ENCODE measurements at regions not wholly inside any gene's neighbourhood (a gene's known extent, or its start where the extent isn't known, plus 50 kb on each side); places are given as distances from the start of the nearest gene placed in this dataset.

- DNase-seq (ENCODE audit: low spot score) = no peak
- no peak for TF ChIP-seq CTCF (IDR thresholded peaks at IDR 0.05; ENCODE audit: unreplicated experiment)
- Mint-ChIP-seq H3K4me1 (ENCODE audit: unreplicated experiment) (no peaks in the 10 kb centered on the region), H3K27me3 (ENCODE audit: unreplicated experiment) (no peaks in the 10 kb centered on the region), H3K36me3 (ENCODE audit: low read depth, unreplicated experiment) (no peaks in the 10 kb centered on the region), H3K4me3 (ENCODE audit: unreplicated experiment) (no peak overlapping the region), H3K27ac (ENCODE audit: unreplicated experiment) (no peak overlapping the region), H3K9me3 (ENCODE audit: unreplicated experiment) (no peaks in the 10 kb centered on the region)
Observed at GRCh38 chr13:55359067-55359466, 1781.7 kb upstream of the PRR20A start.

- H3K27ac Mint-ChIP-seq (ENCODE audit: unreplicated experiment) = no peak overlapping the region
- no peak for DNase-seq (ENCODE audit: low spot score)
- H3K27me3 Mint-ChIP-seq (ENCODE audit: unreplicated experiment) = no peaks in the 10 kb centered on the region
- no peaks in the 10 kb centered on the region for H3K36me3 Mint-ChIP-seq (ENCODE audit: low read depth, unreplicated experiment)
- H3K4me1 Mint-ChIP-seq (ENCODE audit: unreplicated experiment) = no peaks in the 10 kb centered on the region
- TF ChIP-seq CTCF (IDR thresholded peaks at IDR 0.05; ENCODE audit: unreplicated experiment) = no peak
- H3K4me3 Mint-ChIP-seq (ENCODE audit: unreplicated experiment) = no peak overlapping the region
- no peaks in the 10 kb centered on the region for H3K9me3 Mint-ChIP-seq (ENCODE audit: unreplicated experiment)
Observed at GRCh38 chr13:55361141-55361540, 1779.6 kb upstream of the PRR20A start.

GRCh38 chr13:55366676-55367075 lies 1774.0 kb upstream of the PRR20A start:
- Mint-ChIP-seq H3K4me1 (ENCODE audit: unreplicated experiment) (no peaks in the 10 kb centered on the region), H3K9me3 (ENCODE audit: unreplicated experiment) (no peaks in the 10 kb centered on the region), H3K27me3 (ENCODE audit: unreplicated experiment) (no peaks in the 10 kb centered on the region), H3K4me3 (ENCODE audit: unreplicated experiment) (no peak overlapping the region), H3K36me3 (ENCODE audit: low read depth, unreplicated experiment) (no peaks in the 10 kb centered on the region), H3K27ac (ENCODE audit: unreplicated experiment) (no peak overlapping the region)
- no peak for TF ChIP-seq CTCF (IDR thresholded peaks at IDR 0.05; ENCODE audit: unreplicated experiment)
- DNase-seq (ENCODE audit: low spot score) = no peak

- H3K27me3 Mint-ChIP-seq (ENCODE audit: unreplicated experiment) = no peaks in the 10 kb centered on the region
- no peak overlapping the region for H3K27ac Mint-ChIP-seq (ENCODE audit: unreplicated experiment)
- no peak overlapping the region for H3K4me3 Mint-ChIP-seq (ENCODE audit: unreplicated experiment)
- no peaks in the 10 kb centered on the region for H3K36me3 Mint-ChIP-seq (ENCODE audit: low read depth, unreplicated experiment)
- no peak for TF ChIP-seq CTCF (IDR thresholded peaks at IDR 0.05; ENCODE audit: unreplicated experiment)
- no peaks in the 10 kb centered on the region for H3K4me1 Mint-ChIP-seq (ENCODE audit: unreplicated experiment)
- no peak for DNase-seq (ENCODE audit: low spot score)
- H3K9me3 Mint-ChIP-seq (ENCODE audit: unreplicated experiment) = no peaks in the 10 kb centered on the region
Observed at GRCh38 chr13:55394470-55394869, 1746.2 kb upstream of the PRR20A start.

- no peak for DNase-seq (ENCODE audit: low spot score)
- no peaks in the 10 kb centered on the region for H3K4me1 Mint-ChIP-seq (ENCODE audit: unreplicated experiment)
- TF ChIP-seq CTCF (IDR thresholded peaks at IDR 0.05; ENCODE audit: unreplicated experiment) = no peak
- no peak overlapping the region for H3K4me3 Mint-ChIP-seq (ENCODE audit: unreplicated experiment)
- H3K9me3 Mint-ChIP-seq (ENCODE audit: unreplicated experiment) = no peaks in the 10 kb centered on the region
- no peak overlapping the region for H3K27ac Mint-ChIP-seq (ENCODE audit: unreplicated experiment)
- no peaks in the 10 kb centered on the region for H3K36me3 Mint-ChIP-seq (ENCODE audit: low read depth, unreplicated experiment)
- no peaks in the 10 kb centered on the region for H3K27me3 Mint-ChIP-seq (ENCODE audit: unreplicated experiment)
Observed at GRCh38 chr13:55402870-55403269, 1737.8 kb upstream of the PRR20A start.
